ENCODE measurements at regions not wholly inside any gene's neighbourhood (a gene's known extent, or its start where the extent isn't known, plus 50 kb on each side); places are given as distances from the start of the nearest gene placed in this dataset.

DNA sequence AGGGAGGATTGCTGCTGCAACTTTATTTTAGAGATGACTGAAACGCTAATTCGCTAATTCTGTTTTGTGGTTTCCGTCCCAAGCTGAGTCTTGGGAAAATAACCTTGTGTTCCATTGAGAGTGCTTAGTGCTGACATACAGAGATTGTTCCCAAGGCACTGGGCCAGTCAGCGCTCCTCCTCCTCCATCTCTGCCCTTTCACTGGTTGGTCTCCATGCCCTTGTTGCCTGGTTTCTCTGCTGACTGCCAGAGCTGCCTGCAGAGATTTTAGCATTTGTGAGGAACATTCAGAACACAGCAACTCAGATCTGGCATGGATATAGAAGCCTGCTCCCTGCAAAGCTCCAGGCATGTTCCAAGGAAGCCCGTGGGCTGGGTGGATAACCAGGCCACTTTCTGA, 126.0 kb upstream of the IRX2 start:
- TF ChIP-seq, protein P1, sequence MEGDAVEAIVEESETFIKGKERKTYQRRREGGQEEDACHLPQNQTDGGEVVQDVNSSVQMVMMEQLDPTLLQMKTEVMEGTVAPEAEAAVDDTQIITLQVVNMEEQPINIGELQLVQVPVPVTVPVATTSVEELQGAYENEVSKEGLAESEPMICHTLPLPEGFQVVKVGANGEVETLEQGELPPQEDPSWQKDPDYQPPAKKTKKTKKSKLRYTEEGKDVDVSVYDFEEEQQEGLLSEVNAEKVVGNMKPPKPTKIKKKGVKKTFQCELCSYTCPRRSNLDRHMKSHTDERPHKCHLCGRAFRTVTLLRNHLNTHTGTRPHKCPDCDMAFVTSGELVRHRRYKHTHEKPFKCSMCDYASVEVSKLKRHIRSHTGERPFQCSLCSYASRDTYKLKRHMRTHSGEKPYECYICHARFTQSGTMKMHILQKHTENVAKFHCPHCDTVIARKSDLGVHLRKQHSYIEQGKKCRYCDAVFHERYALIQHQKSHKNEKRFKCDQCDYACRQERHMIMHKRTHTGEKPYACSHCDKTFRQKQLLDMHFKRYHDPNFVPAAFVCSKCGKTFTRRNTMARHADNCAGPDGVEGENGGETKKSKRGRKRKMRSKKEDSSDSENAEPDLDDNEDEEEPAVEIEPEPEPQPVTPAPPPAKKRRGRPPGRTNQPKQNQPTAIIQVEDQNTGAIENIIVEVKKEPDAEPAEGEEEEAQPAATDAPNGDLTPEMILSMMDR (conservative IDR thresholded peaks at IDR 0.05), result no peak
- TF ChIP-seq EZH2 (IDR thresholded peaks at IDR 0.05; ENCODE audit: low read depth), result no peak
